Neural progenitor cell (in vitro differentiated cells): ENCODE measurements at regions not wholly inside any gene's neighbourhood (a gene's known extent, or its start where the extent isn't known, plus 50 kb on each side); places are given as distances from the start of the nearest gene placed in this dataset.

Source experiments
- EZH2 ChIP-seq: fragments of 200-600 bp; sonication (generic); IDR thresholded peaks from 2 replicates; pipeline ENCODE4 v1.6.1; 2017; ENCODE audit warnings: antibody characterized with exemption, mild to moderate bottlenecking, moderate library complexity
- TF ChIP-seq, protein P1 (sequence below): fragments of 200-600 bp; sonication (generic); IDR thresholded peaks from 2 replicates; pipeline ENCODE4 v1.5.1; 2017; ENCODE audit warnings: antibody characterized with exemption, mild to moderate bottlenecking

DNA sequence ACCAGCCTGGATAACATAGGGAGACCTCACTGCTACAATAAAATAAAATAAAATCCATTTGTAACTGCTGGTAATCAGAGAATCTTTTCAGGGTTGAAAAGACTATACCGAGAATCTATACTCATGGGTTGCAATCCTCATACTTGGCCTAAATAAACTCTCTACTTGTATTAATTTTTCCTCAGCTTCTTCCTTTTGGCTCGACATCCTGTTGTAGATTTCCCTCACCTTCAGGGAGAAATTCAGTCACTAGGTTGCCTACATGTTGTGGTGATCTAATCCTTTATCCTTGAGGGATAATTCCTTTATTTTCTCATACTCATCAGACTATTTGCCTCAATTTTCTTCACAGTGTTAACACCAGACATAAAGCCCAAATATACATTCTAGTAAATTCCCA lies 1093.4 kb downstream of the SORCS3 start:
- TF ChIP-seq, protein P1, sequence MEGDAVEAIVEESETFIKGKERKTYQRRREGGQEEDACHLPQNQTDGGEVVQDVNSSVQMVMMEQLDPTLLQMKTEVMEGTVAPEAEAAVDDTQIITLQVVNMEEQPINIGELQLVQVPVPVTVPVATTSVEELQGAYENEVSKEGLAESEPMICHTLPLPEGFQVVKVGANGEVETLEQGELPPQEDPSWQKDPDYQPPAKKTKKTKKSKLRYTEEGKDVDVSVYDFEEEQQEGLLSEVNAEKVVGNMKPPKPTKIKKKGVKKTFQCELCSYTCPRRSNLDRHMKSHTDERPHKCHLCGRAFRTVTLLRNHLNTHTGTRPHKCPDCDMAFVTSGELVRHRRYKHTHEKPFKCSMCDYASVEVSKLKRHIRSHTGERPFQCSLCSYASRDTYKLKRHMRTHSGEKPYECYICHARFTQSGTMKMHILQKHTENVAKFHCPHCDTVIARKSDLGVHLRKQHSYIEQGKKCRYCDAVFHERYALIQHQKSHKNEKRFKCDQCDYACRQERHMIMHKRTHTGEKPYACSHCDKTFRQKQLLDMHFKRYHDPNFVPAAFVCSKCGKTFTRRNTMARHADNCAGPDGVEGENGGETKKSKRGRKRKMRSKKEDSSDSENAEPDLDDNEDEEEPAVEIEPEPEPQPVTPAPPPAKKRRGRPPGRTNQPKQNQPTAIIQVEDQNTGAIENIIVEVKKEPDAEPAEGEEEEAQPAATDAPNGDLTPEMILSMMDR = no peak
- TF ChIP-seq EZH2 = no peak
